HepG2 (cell line): ENCODE measurements at regions not wholly inside any gene's neighbourhood (a gene's known extent, or its start where the extent isn't known, plus 50 kb on each side); places are given as distances from the start of the nearest gene placed in this dataset.

Experiments used
- ATAC-seq: fragments of 200-7000 bp; cut with Tn5 transposase; 3 replicates; pipeline ENCODE4 v1.9.1; 2020; ENCODE audit warnings: mild to moderate bottlenecking, moderate library complexity
- BruUV-seq: library from RNA; stranded (reverse); fragments of 400-500 nt; replicated peaks from 2 replicates; lab custom pipeline; 2021; lab: Mats Ljungman, UMichigan
- CTCF ChIA-PET: fragments of 300-600 bp; formaldehyde crosslinking; extraction: SDS; loops from one replicate; lab custom pipeline; 2021; ENCODE audit warnings: low total read pairs, inconsistent platforms, low intra/inter-chr PET ratio; lab: Yijun Ruan, JAX
- POLR2A ChIA-PET: fragments of 350-600 bp; sonication (Branson Sonifier 250); formaldehyde crosslinking; loops from one replicate; lab custom pipeline; 2020; ENCODE audit warnings: antibody characterized with exemption, inconsistent platforms; lab: Yijun Ruan, JAX
- DNase-seq: peaks from one replicate; pipeline ENCODE4 v3.0.0-alpha.2; 2015; ENCODE audit warnings: low spot score
- FAIRE-seq: peaks from 3 replicates; lab custom pipeline; 2011; peaks lifted over from hg19 to GRCh38; lab: Jason Lieb, UNC
- H2AFZ ChIP-seq: one replicate; pipeline ENCODE4 v1.6.1; 2011; ENCODE audit warnings: low read length, inconsistent platforms
- H3K27ac ChIP-seq: fragments of 300-600 bp; 3 replicates; pipeline ENCODE4 v1.8.0; 2011; ENCODE audit warnings: mixed run types, mild to moderate bottlenecking, mixed read lengths, low read length, inconsistent platforms; ENCODE audit not compliant: insufficient read depth; ENCODE audit errors: extremely low read length
- H3K27me3 ChIP-seq, 2 experiments: fragments of 200-600 bp in 1 of 2; 2 replicates in 1 of 2; 3 replicates in 1 of 2; pipeline versions ENCODE4 v1.6.0 to v1.8.0; 2011; ENCODE audit warnings: low read length in 2 of 2, mild to moderate bottlenecking in 2 of 2, moderate library complexity in 2 of 2, inconsistent platforms in 1 of 2; ENCODE audit not compliant: insufficient read depth in 2 of 2, control insufficient read depth in 1 of 2
- H3K36me3 ChIP-seq, 2 experiments: fragments of 200-600 bp in 1 of 2; replicated peaks in 1 of 2; 2 replicates in 1 of 2; 3 replicates in 1 of 2; pipeline versions ENCODE4 v1.5.1 to v1.8.0; 2011; ENCODE audit warnings: low read length in 2 of 2, inconsistent platforms in 1 of 2; ENCODE audit not compliant: insufficient read depth in 2 of 2, control insufficient read depth in 1 of 2
- H3K4me1 ChIP-seq: 2 replicates; pipeline ENCODE4 v1.5.1; 2012; ENCODE audit warnings: low read length, inconsistent platforms; ENCODE audit not compliant: insufficient read depth
- H3K4me2 ChIP-seq: 2 replicates; pipeline ENCODE4 v1.6.0; 2011; ENCODE audit warnings: low read depth, low read length, inconsistent platforms
- H3K4me3 ChIP-seq, 3 experiments: fragments of 200-600 bp in 1 of 3; sonication (generic), shearing (Covaris generic) in 1 of 3; replicated peaks in 1 of 3; 2 replicates each; pipeline ENCODE4 v1.5.1; 2011 to 2016; ENCODE audit warnings: low read length in 3 of 3, inconsistent platforms in 2 of 3, low read depth in 2 of 3, mild to moderate bottlenecking in 2 of 3, control low read depth in 1 of 3, mixed read lengths in 1 of 3; ENCODE audit not compliant: insufficient read depth in 1 of 3
- H3K79me2 ChIP-seq: one replicate; pipeline ENCODE4 v1.6.1; 2011; ENCODE audit warnings: low read length, inconsistent platforms; ENCODE audit not compliant: insufficient read depth
- H3K9ac ChIP-seq: 2 replicates; pipeline ENCODE4 v1.6.0; 2011; ENCODE audit warnings: mild to moderate bottlenecking, low read depth, low read length, inconsistent platforms; ENCODE audit not compliant: insufficient read depth
- H3K9me3 ChIP-seq: 2 replicates; pipeline ENCODE4 v1.5.1; 2012; ENCODE audit warnings: mild to moderate bottlenecking, low read length
- H4K20me1 ChIP-seq: 2 replicates; pipeline ENCODE4 v1.6.0; 2011; ENCODE audit warnings: inconsistent platforms, mild to moderate bottlenecking, low read length, moderate library complexity; ENCODE audit not compliant: insufficient read depth
- ARNT2 ChIP-seq: sonication (generic); formaldehyde crosslinking; IDR thresholded peaks from 2 replicates; pipeline ENCODE4 v1.8.0; 2022; ENCODE audit warnings: mild to moderate bottlenecking, low read depth, missing genetic modification reagents, moderate library complexity
- CBX1 ChIP-seq: IDR thresholded peaks from one replicate; pipeline ENCODE4 v1.6.1; 2016; ENCODE audit warnings: antibody characterized with exemption, low read depth
- CCDC6 ChIP-seq: sonication (generic); formaldehyde crosslinking; IDR thresholded peaks from 2 replicates; pipeline ENCODE4 v1.8.1; 2022; ENCODE audit warnings: mild to moderate bottlenecking, missing genetic modification reagents, moderate library complexity
- ELF3 ChIP-seq: IDR thresholded peaks from 2 replicates; pipeline ENCODE4 v1.6.1; 2016; ENCODE audit warnings: missing genetic modification reagents, missing compliant biosample characterization
- NFE2 ChIP-seq: sonication (generic); formaldehyde crosslinking; IDR thresholded peaks from 2 replicates; pipeline ENCODE4 v1.4.0; 2020; ENCODE audit warnings: missing genetic modification reagents
- PREB ChIP-seq: sonication (generic); formaldehyde crosslinking; IDR thresholded peaks from 2 replicates; pipeline ENCODE4 v1.4.0; 2020; ENCODE audit warnings: missing genetic modification reagents
- TOE1 ChIP-seq: sonication (generic); formaldehyde crosslinking; IDR thresholded peaks from 2 replicates; pipeline ENCODE4 v1.4.0; 2020; ENCODE audit warnings: mild to moderate bottlenecking, missing genetic modification reagents
- TRIM22 ChIP-seq: fragments of 450-650 bp; IDR thresholded peaks from 2 replicates; pipeline ENCODE4 v1.6.1; 2017
- ZFAT ChIP-seq: sonication (generic); formaldehyde crosslinking; conservative IDR thresholded peaks from 2 replicates; pipeline ENCODE4 v1.8.1; 2023; ENCODE audit warnings: missing genetic modification reagents, inconsistent platforms
- ZNF296 ChIP-seq: sonication (generic); formaldehyde crosslinking; conservative IDR thresholded peaks from 2 replicates; pipeline ENCODE4 v1.5.0; 2020; ENCODE audit warnings: mild to moderate bottlenecking, missing genetic modification reagents
- ZNF441 ChIP-seq: sonication (generic); formaldehyde crosslinking; IDR thresholded peaks from 2 replicates; pipeline ENCODE4 v1.7.0; 2021; ENCODE audit warnings: missing genetic modification reagents, borderline replicate concordance
- ZNF550 ChIP-seq: sonication (generic); formaldehyde crosslinking; IDR thresholded peaks from 2 replicates; pipeline ENCODE4 v1.4.0; 2020; ENCODE audit warnings: mild to moderate bottlenecking, missing genetic modification reagents, borderline replicate concordance
- ZNF788 ChIP-seq: sonication (generic); formaldehyde crosslinking; IDR thresholded peaks from 2 replicates; pipeline ENCODE4 v1.5.0; 2020; ENCODE audit warnings: mild to moderate bottlenecking, missing genetic modification reagents, borderline replicate concordance
- ZNF883 ChIP-seq: sonication (generic); formaldehyde crosslinking; IDR thresholded peaks from 2 replicates; pipeline ENCODE4 v1.5.1; 2020; ENCODE audit warnings: mild to moderate bottlenecking, missing genetic modification reagents; ENCODE audit errors: not compliant biosample characterization
- WGBS: methylation state at CpG from one replicate; pipeline ENCODE4 v1.1.6; 2017; ENCODE audit warnings: low lambda C conversion rate; 5-methylcytosine and 5-hydroxymethylcytosine counted together
- in situ Hi-C: cut with HindIII; loops from 2 replicates; pipeline ENCODE4 v1.10.0; 2017; ENCODE audit warnings: low pct_unique_long_range_greater_than_20kb; ENCODE audit not compliant: extremely low pct_ligation_motif_present
- intact Hi-C: fragments of 100-400 bp; cut with micrococcal nuclease; formaldehyde crosslinking; loops from one replicate; pipeline ENCODE4 v1.10.0; 2022; ENCODE audit not compliant: unreplicated experiment

- H3K9ac ChIP-seq = no peak overlapping the region
- DNase-seq (no peak), ATAC-seq (no peak; the same call in 2 of the 3 replicates), FAIRE-seq (no peak)
- in situ Hi-C loops (no loop called here), intact Hi-C loops (no loop called here)
- ChIA-PET POLR2A (no interaction called here), CTCF (no interaction called here)
- WGBS = 20% methylated on average over 1 of the region's 1 CpG
- H3K27me3 ChIP-seq = no peaks in the 10 kb centered on the region
- no TSS peak for BruUV-seq
- no peaks in the 10 kb centered on the region for H3K36me3 ChIP-seq
- H4K20me1 ChIP-seq = no peaks in the 10 kb centered on the region
- no peak overlapping the region for H3K27ac ChIP-seq
- H3K9me3 ChIP-seq = no peaks in the 10 kb centered on the region
- H2AFZ ChIP-seq = no peak overlapping the region
- no peaks in the 10 kb centered on the region for H3K79me2 ChIP-seq
- no peak for TF ChIP-seq ELF3
- TF ChIP-seq ARNT2 = no peak
- no peak for TF ChIP-seq TRIM22
- TF ChIP-seq TOE1 (CRISPR knock-in tag) = no peak
- no peak for TF ChIP-seq ZNF296
- TF ChIP-seq CCDC6 (CRISPR knock-in tag) = no peak
- no peak for TF ChIP-seq CBX1
- TF ChIP-seq NFE2 (CRISPR knock-in tag) = no peak
- TF ChIP-seq ZNF883 (CRISPR knock-in tag) = no peak
- no peak for TF ChIP-seq PREB (CRISPR knock-in tag)
- no peak for TF ChIP-seq ZNF788 (CRISPR knock-in tag)
- no peak for TF ChIP-seq ZNF441
- TF ChIP-seq ZNF550 = no peak
- no peak for TF ChIP-seq ZFAT (CRISPR knock-in tag)
- no peaks in the 10 kb centered on the region for H3K4me1 ChIP-seq
- no peak overlapping the region for H3K4me2 ChIP-seq
- no peak overlapping the region for H3K4me3 ChIP-seq
Measured at GRCh38 chr3:147914532-147914931, 505.4 kb downstream of the ZIC1 start.
